Heart left ventricle (tissue), 13 donors: ENCODE measurements at regions not wholly inside any gene's neighbourhood (a gene's known extent, or its start where the extent isn't known, plus 50 kb on each side); places are given as distances from the start of the nearest gene placed in this dataset.

Source experiments
- POLR2A ChIP-seq, 2 donors: fragments of 450-650 bp; IDR thresholded peaks; one replicate each; pipeline ENCODE4 v1.6.1; 2017; ENCODE audit warnings: antibody characterized with exemption in 2 of 2, mild to moderate bottlenecking in 2 of 2, moderate library complexity in 2 of 2
- TF ChIP-seq, protein P1 (sequence below), 12 donors: fragments of 200-600 bp; sonication (generic) in 4 of 12; IDR thresholded peaks; one replicate each; pipeline versions ENCODE4 v1.5.0 to v1.8.0; 2018 to 2022; ENCODE audit warnings: antibody characterized with exemption in 12 of 12, mild to moderate bottlenecking in 5 of 12
- donor health status: ischemic (EF 13 %, LVEDD 7.1; RV severe dilation, severe dysfunction).
- donor health status: DM: no; HTN: yes; CAD: no.
- donor health status: DM: no; HTN: no; CAD: no.
- donor health status: ischemic (EF 25% LVEDD 6.9; RV normal size, moderate dysfunction).
- donor health status: ischemic (EF 25% LVEDD 5.7; RV mildly dilated, moderate dysfunction).
- donor health status: ischemic (EF 35%, LVEDD 5.7; RV mildly dilated, moderate dysfunction).
- donor health status: nonischemic (EF 11% LVEDD 7.7; RV severe dilation, severe dysfunction).
- donor health status: DM: yes; HTN: yes; CAD: no.
- donor health status: PGD.
- donor health status: ischemic (EF 29% LVEDD 5.4; RV normal size, mild dysfunction).
- donor health status: nonischemic (EF 23%, LVEDD 6.1; RV moderate dilation, normal function).

DNA sequence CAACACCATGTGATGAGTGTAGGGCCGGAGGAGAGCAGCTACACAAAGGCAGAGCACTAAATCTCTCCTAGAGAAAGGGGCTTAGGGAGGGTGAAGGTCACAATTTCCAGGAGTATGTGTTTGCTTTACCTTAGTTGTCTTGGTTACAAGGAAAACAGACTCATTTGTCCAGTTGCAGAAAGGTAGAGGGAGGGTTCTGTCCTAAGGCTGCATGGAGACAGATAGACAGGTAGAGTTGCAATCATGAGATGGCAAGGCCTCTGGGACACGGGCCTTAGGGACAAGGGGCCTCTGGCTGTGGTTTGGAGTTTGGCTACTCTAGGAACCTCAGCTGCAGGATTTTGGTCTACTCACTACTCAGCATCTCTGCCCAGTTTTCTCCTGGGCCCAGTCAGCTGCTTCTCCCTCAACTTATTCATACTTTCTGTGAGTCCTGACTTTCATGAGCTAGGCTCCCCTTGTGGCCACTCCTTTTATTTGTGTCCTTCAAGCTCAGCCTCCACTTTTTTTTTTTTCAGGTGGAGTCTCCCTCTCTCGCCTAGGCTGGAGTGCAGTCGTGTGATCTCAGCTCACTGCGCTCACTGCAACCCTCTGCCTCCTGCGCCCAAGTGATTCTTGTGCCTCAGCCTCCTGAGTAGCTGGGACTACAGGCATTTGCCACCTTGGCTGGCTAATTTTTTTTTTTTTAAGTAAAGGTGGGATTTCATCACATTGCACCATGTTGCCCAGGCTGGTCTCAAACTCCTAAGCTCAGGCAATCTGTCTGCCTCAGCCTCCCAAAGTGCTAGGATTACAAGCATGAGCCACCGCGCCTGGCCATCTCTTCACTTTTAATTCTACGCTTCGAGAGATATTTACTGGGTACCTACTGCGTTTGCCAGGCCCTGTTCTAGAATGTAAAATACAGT is 76.6 kb downstream of the PTPDC1 start:
- TF ChIP-seq, protein P1, sequence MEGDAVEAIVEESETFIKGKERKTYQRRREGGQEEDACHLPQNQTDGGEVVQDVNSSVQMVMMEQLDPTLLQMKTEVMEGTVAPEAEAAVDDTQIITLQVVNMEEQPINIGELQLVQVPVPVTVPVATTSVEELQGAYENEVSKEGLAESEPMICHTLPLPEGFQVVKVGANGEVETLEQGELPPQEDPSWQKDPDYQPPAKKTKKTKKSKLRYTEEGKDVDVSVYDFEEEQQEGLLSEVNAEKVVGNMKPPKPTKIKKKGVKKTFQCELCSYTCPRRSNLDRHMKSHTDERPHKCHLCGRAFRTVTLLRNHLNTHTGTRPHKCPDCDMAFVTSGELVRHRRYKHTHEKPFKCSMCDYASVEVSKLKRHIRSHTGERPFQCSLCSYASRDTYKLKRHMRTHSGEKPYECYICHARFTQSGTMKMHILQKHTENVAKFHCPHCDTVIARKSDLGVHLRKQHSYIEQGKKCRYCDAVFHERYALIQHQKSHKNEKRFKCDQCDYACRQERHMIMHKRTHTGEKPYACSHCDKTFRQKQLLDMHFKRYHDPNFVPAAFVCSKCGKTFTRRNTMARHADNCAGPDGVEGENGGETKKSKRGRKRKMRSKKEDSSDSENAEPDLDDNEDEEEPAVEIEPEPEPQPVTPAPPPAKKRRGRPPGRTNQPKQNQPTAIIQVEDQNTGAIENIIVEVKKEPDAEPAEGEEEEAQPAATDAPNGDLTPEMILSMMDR (IDR thresholded peaks at IDR 0.05), result no peak
- no peak for TF ChIP-seq POLR2A (IDR thresholded peaks at IDR 0.05)
